Pons (tissue), 1 donor: ENCODE measurements at regions not wholly inside any gene's neighbourhood (a gene's known extent, or its start where the extent isn't known, plus 50 kb on each side); places are given as distances from the start of the nearest gene placed in this dataset.
A peak's percentile ranks its signal among the peaks of the same experiment; 100 is the strongest.
"Not testable (repeated sequence)": the region's sequence is repeated elsewhere in the genome, so short reads cannot be mapped to it uniquely, and the experiment has no call there.

Experiments
- DNase-seq: peaks from one replicate; pipeline ENCODE4 v3.0.0-alpha.2; 2016; ENCODE audit warnings: low spot score

DNA sequence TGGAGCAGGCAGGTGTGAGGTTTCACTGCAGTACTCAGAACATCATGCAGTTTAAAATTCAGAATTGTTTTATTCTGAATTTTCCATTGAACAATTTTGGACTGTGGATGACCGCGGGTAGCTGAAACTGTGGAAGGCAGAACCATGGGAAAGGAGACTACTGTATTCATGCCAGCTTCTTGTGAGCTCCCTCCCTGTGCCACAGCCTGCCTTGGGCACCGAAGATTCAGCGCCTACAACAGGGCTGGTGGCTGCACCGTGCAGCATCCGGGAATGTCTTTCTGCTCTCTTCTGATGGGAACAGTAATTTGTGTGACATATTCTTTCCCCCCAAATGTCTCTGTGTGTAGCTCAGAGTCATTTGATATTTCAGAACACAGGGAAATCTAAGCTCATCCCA, 118.5 kb upstream of the NKX1-1 start:
- DNase-seq: no peak

- DNase-seq: peak; percentile 11
Measured at GRCh38 chr4:1523907-1524636, 117.8 kb upstream of the NKX1-1 start.

GRCh38 chr4:1523506-1523905, 117.3 kb upstream of the NKX1-1 start:
- no peak for DNase-seq

DNA sequence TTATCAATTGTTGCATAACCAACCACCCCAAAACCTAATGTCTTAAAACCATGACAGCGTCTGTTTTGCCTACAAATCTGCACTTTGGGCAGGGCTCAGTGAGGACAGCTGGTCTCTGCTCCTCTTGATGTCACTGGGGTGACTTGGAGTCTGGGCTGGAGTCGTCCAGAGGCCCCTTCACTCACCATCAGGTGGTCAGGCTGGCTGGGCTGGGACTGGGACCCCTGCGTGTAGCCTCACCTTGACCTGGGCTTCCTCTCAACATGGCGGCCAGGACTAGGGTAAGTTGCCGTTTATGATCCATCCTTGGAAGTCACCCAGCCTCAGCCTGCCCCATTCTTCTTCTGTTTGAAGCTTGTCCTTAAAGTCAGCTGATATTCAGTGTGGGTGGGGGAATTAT, 116.8 kb upstream of the NKX1-1 start:
- no peak for DNase-seq

DNA sequence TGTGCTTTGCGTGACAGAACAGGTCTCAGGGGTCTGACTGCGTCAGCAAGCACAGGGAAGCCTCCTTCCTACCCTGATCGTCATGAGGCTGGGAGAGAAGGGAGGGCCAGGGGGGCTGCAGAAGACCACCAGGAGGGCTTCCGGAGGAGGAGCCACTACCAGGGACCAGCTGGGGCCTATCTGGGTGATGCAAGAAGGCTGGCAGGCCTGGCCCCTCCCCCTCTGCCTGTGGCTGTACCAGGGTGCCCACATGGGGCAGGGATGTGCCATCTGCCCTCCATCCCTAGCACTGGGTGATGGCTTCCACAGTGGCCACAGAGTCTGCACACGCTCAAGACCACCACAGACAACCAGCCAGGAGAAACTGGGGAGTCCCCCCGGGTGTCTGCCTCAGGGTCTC, 116.4 kb upstream of the NKX1-1 start:
- DNase-seq: no peak

GRCh38 chr4:1521821-1522361, 115.6 kb upstream of the NKX1-1 start:
- no peak for DNase-seq

DNA sequence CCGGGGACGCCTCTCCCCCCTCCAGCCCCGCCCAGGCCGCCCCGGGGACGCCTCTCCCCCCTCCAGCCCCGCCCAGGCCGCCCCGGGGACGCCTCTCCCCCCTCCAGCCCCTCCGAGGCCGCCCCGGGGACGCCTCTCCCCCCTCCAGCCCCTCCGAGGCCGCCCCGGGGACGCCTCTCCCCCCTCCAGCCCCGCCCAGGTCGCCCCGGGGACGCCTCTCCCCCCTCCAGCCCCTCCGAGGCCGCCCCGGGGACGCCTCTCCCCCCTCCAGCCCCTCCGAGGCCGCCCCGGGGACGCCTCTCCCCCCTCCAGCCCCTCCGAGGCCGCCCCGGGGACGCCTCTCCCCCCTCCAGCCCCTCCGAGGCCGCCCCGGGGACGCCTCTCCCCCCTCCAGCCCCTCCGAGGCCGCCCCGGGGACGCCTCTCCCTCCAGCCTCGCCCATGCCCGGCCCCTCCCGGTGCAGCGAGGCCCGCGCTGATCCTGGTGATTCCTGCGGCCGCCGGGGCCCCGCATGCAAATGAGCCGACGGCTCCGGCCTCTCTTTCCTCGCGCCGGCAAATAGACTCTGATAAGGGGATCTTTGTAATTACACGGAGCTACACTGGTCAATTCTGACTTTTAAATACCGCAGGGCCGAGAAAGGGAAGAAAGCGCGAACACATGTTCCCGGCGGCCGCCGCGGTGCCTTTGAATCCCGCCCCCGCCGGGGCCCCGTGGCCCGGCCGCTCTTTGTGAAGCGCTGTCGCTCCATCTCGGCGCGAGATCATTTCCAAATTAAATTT, 114.7 kb upstream of the NKX1-1 start:
- DNase-seq: not testable (repeated sequence)

DNA sequence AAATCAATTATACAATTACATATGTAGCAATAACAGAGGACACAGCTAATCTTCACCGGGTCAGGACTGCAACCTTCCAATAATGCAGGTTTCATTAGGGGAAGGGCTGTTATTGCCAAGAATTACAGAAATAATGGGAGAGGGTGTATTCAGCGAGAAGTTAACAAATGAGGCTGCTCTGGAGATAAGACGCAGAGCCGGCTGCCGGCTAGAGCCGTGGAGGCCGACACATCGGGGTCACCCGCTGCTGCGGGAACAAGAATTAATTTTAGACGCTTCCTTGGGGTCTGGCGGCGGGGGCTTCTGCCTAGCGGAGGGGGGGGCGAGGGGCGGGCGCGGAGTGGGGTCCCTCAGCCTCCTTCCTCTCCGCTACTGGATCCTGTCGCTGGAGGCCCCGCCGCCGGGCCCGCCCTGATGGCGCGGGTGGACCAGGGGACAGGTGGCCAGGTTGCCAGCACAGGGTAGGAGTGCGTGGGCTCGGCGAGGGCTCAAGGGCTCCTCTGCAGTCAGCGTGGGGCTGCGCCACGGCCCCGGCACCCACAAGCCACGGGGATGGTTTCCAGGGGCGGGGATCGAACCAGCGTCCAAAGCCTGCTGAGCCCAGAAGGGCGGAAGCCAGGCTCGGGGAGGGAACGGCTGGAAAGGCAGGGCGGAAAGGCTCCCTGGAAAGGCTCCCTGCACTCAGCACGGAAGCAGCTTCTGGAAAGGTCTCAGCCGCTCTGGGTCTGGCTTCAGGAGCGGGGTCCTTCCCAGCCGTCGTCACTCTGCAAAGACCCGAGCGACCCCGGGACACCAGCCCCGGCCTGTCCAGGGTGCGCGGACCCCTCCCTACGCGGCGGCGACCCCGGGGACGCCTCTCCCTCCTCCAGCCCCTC, 113.8 kb upstream of the NKX1-1 start:
- no peak for DNase-seq

DNA sequence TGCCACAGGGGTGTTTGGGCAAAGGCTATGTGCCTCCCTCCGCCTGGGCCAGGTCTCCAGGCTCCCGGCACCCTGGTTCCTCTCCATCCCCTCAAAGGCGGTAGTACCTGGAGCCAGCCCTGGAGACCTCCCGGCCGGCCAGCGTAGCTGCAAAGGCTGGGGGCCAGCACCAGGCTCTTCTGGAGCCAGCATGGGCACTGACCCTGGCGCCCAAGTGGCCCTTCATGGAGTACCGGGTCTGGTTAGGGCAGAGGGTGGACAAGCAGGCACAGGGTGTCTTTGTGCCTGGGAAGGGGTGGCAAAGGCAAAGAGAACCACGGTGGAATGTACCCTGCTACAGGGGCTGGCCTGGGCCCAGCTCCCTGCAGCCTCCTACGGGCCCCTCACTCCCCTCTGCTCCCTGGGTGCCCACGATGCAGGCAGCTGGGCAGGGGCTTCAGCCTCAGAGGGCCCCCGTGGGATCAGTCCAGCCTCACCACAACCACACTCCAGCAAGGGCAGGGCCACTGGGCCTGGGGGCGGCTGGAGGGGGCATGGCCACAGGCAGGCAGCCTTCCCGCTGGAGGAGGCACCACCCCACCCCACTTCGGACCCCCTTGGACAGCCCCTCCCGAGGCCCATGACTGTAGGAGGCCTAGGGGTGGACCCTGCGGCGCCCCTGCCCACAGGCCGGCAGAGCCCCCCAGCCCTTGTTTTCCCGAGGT, 112.9 kb upstream of the NKX1-1 start:
- DNase-seq: no peak

- DNase-seq: no peak
Measured at GRCh38 chr4:1517592-1518411, 111.6 kb upstream of the NKX1-1 start.

GRCh38 chr4:1516881-1517480, 110.7 kb upstream of the NKX1-1 start:
- no peak for DNase-seq

DNA sequence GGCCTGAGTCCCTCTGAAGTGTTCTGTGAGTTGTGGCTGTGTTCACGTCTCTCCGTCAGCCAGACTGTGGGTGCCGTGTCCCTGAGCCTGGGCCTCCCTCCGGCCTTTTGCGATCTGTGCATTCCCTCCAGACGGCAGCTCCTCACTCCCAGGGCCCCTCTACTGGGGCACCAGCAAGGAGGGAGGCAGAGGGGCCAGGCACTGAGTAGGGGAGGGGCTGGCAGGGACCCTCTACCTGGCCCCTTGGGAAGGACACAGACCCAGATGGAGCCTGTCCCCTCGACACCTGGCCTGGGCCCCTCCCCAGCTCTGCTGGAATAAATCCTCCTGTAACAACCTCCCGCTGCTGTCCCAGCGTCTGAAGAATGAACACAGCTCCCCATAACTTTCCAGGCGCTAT, 110.0 kb upstream of the NKX1-1 start:
- DNase-seq: no peak

GRCh38 chr4:1515763-1516162, 109.5 kb upstream of the NKX1-1 start:
- no peak for DNase-seq

DNA sequence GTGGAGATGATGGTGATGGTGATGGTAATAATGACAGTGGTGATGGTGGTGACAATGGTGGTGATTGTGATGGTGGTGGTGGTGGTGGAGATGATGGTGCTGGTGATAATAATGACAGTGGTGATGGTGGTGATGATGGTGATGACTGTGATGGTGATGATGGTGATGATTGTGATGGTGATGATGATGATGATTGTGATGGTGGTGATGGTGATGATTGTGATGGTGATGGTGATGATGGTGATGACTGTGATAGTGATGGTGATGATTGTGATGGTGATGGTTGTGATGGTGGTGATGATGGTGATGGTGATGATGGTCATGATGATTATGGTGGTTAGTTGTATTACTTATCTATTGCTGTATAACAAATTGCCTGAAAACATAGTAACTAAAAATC, 108.9 kb upstream of the NKX1-1 start:
- no peak for DNase-seq

GRCh38 chr4:1514612-1515011, 108.4 kb upstream of the NKX1-1 start:
- no peak for DNase-seq

- no peak for DNase-seq
Measured at GRCh38 chr4:1513936-1514483, 107.8 kb upstream of the NKX1-1 start.

DNA sequence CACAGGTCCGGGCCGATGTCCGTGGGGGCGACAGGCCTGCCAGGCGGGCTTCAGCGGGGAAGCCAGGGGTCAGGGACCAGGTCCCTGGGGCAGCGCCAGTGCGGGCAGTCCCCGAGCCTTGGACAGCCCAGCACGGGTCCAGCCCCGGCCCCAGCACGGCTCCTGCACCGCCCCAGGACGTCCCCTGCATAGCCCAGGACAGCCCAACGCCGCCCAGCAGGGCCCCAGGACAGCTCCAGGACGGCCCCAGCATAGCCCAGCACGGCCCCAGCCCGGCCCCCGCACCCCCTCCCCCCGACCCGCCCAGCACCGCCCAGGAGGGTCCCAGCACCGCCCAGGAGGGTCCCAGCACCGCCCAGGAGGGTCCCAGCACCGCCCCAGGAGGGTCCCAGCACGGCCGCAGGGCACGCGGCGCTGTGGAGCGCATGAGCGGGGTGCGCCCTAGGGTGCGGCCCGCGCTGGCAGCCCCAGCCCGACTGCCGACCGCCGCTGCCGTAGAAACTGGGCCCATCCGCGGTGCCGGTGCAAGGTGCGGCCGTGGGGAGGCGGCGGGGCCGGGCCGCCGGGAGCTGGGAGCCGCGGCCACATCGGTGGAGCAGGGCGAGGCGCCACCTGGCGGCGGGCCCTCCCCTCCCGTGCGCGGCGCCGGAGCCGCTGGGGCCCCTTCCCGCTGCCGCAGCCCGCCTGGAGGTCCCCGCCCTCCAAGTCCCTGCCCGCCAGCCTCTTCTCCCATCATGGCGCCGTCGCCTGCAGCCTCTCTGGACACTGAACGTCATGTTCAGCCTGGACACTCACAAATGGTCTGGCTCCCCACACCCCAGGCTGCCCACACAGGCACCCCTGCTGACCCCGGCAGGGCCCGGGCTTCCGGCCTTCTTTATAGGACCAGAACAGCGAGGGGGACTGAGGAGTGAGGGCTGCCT, 106.8 kb upstream of the NKX1-1 start:
- no peak for DNase-seq

DNA sequence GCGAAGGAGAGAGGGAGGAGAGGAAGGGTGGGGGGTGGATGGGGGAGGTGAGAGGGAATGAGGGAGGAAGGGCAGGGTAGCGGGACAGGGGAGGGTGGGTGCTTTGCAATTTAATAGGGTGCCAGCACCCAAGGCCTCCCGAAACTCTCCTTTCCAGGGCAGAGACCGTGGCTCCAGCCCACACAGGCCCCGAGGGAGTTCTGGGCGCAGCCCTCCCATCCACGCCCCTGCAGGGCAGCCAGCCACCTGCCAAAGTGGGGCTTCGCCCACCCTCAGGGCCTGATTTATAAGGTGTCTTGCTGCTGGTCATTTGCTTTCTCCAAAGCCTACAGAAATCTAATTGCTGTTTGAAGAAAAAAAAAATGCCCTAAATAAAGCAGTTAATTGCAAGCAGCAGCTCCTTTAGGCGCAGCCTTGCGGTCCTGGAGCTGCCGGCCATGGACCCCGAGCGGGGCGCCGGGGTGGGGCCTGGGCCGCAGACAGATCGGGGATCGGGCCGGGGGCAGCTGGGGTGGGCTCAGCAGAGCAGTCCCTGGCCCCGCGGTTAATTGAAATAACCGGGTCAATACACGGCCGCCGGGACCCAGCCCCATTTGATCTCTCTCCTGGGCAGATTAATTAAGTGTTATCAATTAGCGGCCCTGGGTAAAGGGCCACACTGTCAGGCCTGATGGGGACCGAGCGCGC, 106.0 kb upstream of the NKX1-1 start:
- no peak for DNase-seq
